Panc1 (cell line): ENCODE measurements at regions not wholly inside any gene's neighbourhood (a gene's known extent, or its start where the extent isn't known, plus 50 kb on each side); places are given as distances from the start of the nearest gene placed in this dataset.

Experiments
- ATAC-seq: fragments of 200-7000 bp; cut with Tn5 transposase; 2 replicates; pipeline ENCODE4 v1.9.1; 2020; ENCODE audit warnings: mild to moderate bottlenecking, moderate library complexity
- BruUV-seq: library from RNA; stranded (reverse); fragments of 400-500 nt; replicated peaks from 2 replicates; lab custom pipeline; 2021; lab: Mats Ljungman, UMichigan
- CTCF ChIA-PET: fragments of 300-600 bp; sonication (Branson Sonifier 250); formaldehyde crosslinking; loops from one replicate; lab custom pipeline; 2022; ENCODE audit warnings: antibody characterized with exemption; lab: Charles Lee
- POLR2A ChIA-PET: fragments of 300-600 bp; sonication (Branson Sonifier 250); formaldehyde crosslinking; loops from one replicate; lab custom pipeline; 2022; ENCODE audit warnings: antibody characterized with exemption; lab: Charles Lee
- DNase-seq: peaks from one replicate; pipeline ENCODE4 v3.0.0-alpha.2; 2010; ENCODE audit warnings: low read depth, low spot score
- H3K27ac ChIP-seq: 2 replicates; pipeline ENCODE4 v1.5.1; 2011; ENCODE audit warnings: mild to moderate bottlenecking, low read length, inconsistent platforms
- H3K27me3 ChIP-seq: fragments of 200-500 bp; sonication (Bioruptor generic); 2 replicates; pipeline ENCODE4 v1.6.0; 2014; ENCODE audit warnings: low read length, inconsistent platforms; ENCODE audit not compliant: control insufficient read depth, insufficient read depth
- H3K36me3 ChIP-seq: fragments of 200-500 bp; sonication (Bioruptor generic); 2 replicates; pipeline ENCODE4 v1.5.1; 2014; ENCODE audit warnings: inconsistent platforms, mild to moderate bottlenecking, low read length, moderate library complexity; ENCODE audit not compliant: control insufficient read depth, insufficient read depth
- H3K4me1 ChIP-seq: 2 replicates; pipeline ENCODE4 v1.5.1; 2011; ENCODE audit warnings: inconsistent platforms, mild to moderate bottlenecking, low read length, moderate library complexity; ENCODE audit not compliant: control insufficient read depth, insufficient read depth
- H3K4me3 ChIP-seq, 2 experiments: 2 replicates each; pipeline ENCODE4 v1.5.1; 2011 to 2012; ENCODE audit warnings: low read depth in 2 of 2, low read length in 2 of 2, mild to moderate bottlenecking in 2 of 2, inconsistent platforms in 1 of 2, moderate library complexity in 1 of 2
- H3K9me3 ChIP-seq: fragments of 200-500 bp; sonication (Bioruptor generic); 2 replicates; pipeline ENCODE4 v1.5.1; 2014; ENCODE audit warnings: low read depth, mild to moderate bottlenecking, inconsistent platforms, low read length, moderate library complexity; ENCODE audit not compliant: control insufficient read depth, insufficient read depth
- CTCF ChIP-seq: fragments of 450-650 bp; IDR thresholded peaks from 2 replicates; pipeline ENCODE4 v1.5.1; 2017; ENCODE audit warnings: mild to moderate bottlenecking
- POLR2AphosphoS5 ChIP-seq: IDR thresholded peaks from 2 replicates; pipeline ENCODE4 v1.6.1; 2012; ENCODE audit warnings: mild to moderate bottlenecking, low read depth, low read length, moderate library complexity
- SIN3A ChIP-seq: IDR thresholded peaks from 2 replicates; pipeline ENCODE4 v1.6.1; 2012; ENCODE audit warnings: low read depth, mild to moderate bottlenecking, low read length, moderate library complexity, borderline replicate concordance; ENCODE audit not compliant: insufficient read depth
- TCF7L2 ChIP-seq: IDR thresholded peaks from 2 replicates; pipeline ENCODE4 v1.6.1; 2011; ENCODE audit warnings: mild to moderate bottlenecking, low read depth, low read length, inconsistent platforms
- in situ Hi-C: cut with HindIII; loops from 2 replicates; pipeline ENCODE4 v1.10.0; 2016; ENCODE audit warnings: low sequenced_read_pairs, low pct_unique_long_range_greater_than_20kb
- intact Hi-C: fragments of 100-400 bp; cut with micrococcal nuclease; formaldehyde crosslinking; loops from one replicate; pipeline ENCODE4 v1.10.0; 2022; ENCODE audit not compliant: unreplicated experiment
- TF ChIP-seq, protein P1 (sequence below), 2 experiments: IDR thresholded peaks; 2 replicates each; pipeline ENCODE4 v1.6.1; 2011 to 2012; ENCODE audit warnings: low read depth in 2 of 2, control low read depth in 1 of 2, low read length in 1 of 2, mild to moderate bottlenecking in 1 of 2, moderate library complexity in 1 of 2; ENCODE audit not compliant: insufficient read depth in 1 of 2

DNA sequence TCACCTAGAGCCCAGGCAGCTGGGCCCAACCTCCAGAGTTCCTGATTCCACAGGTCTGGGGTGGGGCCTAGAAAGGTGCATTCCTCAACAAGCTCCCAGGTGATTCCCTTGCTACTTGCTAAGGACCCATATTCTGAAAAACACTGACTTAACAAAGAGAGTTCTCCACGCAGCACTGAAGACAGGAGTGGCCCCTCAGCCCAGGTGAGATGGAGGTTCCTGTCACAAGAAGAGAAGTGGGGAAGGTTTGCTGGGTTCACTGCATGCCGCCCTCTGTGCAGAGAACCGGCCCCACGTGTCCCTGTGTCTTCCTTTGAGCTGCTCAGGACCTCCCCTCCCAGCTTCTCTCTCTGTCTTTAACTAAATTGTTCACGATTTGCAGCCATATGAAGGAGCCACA lies 201.4 kb upstream of the DDX18 start:
- ATAC-seq (no peak), DNase-seq (no peak)
- TF ChIP-seq POLR2AphosphoS5, result no peak
- no peak for TF ChIP-seq CTCF
- TF ChIP-seq, protein P1, sequence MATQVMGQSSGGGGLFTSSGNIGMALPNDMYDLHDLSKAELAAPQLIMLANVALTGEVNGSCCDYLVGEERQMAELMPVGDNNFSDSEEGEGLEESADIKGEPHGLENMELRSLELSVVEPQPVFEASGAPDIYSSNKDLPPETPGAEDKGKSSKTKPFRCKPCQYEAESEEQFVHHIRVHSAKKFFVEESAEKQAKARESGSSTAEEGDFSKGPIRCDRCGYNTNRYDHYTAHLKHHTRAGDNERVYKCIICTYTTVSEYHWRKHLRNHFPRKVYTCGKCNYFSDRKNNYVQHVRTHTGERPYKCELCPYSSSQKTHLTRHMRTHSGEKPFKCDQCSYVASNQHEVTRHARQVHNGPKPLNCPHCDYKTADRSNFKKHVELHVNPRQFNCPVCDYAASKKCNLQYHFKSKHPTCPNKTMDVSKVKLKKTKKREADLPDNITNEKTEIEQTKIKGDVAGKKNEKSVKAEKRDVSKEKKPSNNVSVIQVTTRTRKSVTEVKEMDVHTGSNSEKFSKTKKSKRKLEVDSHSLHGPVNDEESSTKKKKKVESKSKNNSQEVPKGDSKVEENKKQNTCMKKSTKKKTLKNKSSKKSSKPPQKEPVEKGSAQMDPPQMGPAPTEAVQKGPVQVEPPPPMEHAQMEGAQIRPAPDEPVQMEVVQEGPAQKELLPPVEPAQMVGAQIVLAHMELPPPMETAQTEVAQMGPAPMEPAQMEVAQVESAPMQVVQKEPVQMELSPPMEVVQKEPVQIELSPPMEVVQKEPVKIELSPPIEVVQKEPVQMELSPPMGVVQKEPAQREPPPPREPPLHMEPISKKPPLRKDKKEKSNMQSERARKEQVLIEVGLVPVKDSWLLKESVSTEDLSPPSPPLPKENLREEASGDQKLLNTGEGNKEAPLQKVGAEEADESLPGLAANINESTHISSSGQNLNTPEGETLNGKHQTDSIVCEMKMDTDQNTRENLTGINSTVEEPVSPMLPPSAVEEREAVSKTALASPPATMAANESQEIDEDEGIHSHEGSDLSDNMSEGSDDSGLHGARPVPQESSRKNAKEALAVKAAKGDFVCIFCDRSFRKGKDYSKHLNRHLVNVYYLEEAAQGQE (IDR thresholded peaks at IDR 0.05; ENCODE audit: insufficient read depth in 1 of 2, low read depth in 2 of 2, low read length in 1 of 2), result no peak
- TF ChIP-seq TCF7L2, result no peak
- TF ChIP-seq SIN3A, result no peak
- H3K9me3 ChIP-seq, result no peaks in the 10 kb centered on the region
- H3K27me3 ChIP-seq, result no peaks in the 10 kb centered on the region
- BruUV-seq, result no TSS peak
- H3K36me3 ChIP-seq, result no peaks in the 10 kb centered on the region
- ChIA-PET CTCF (no interaction called here), POLR2A (no interaction called here)
- in situ Hi-C loops (no loop called here), intact Hi-C loops (no loop called here)
- H3K4me3 ChIP-seq, result no peak overlapping the region
- no peak overlapping the region for H3K27ac ChIP-seq
- H3K4me1 ChIP-seq, result no peaks in the 10 kb centered on the region

DNA sequence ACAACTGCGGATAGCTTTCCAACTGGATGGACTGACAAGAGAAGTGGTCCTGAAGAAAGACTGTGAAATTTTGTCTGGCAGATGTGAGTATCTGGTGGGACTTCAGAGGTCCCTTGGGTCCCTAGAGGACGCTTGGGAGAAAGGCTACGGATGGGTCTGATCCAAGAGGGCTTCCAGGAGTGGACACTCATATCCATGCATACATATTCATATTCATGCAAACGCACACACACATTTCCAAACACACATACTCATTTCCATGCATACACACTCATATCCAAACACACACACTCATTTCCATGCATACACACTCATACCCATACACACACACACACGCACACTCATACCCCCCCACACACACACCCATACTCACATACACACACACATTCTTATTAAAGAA lies 200.2 kb upstream of the DDX18 start:
- H3K9me3 ChIP-seq, result no peaks in the 10 kb centered on the region
- no peak for TF ChIP-seq TCF7L2
- no peak for TF ChIP-seq CTCF
- TF ChIP-seq SIN3A, result no peak
- no peak for TF ChIP-seq POLR2AphosphoS5
- TF ChIP-seq, protein P1 (IDR thresholded peaks at IDR 0.05; ENCODE audit: insufficient read depth in 1 of 2, low read depth in 2 of 2, low read length in 1 of 2), result no peak
- ATAC-seq, result no peak
- no peak overlapping the region for H3K4me3 ChIP-seq
- BruUV-seq, result no TSS peak
- intact Hi-C loops (no loop called here), in situ Hi-C loops (no loop called here)
- H3K27ac ChIP-seq, result no peak overlapping the region
- POLR2A ChIA-PET, result no interaction called here
- no peaks in the 10 kb centered on the region for H3K4me1 ChIP-seq
- CTCF ChIA-PET, result no interaction called here
- DNase-seq, result no peak
- no peaks in the 10 kb centered on the region for H3K27me3 ChIP-seq
- no peaks in the 10 kb centered on the region for H3K36me3 ChIP-seq
